Liver (tissue), 3 donors: ENCODE measurements at regions not wholly inside any gene's neighbourhood (a gene's known extent, or its start where the extent isn't known, plus 50 kb on each side); places are given as distances from the start of the nearest gene placed in this dataset.

Source experiments
- CTCF ChIP-seq: fragments of 150-350 bp; IDR thresholded peaks from 2 replicates; pipeline ENCODE4 v1.5.1; 2017; ENCODE audit warnings: improper control_type of control experiment, low read depth, low read length; ENCODE audit not compliant: missing input control
- GABPA ChIP-seq, 2 donors: IDR thresholded peaks in 1 of 2; conservative IDR thresholded peaks in 1 of 2; 2 replicates each; pipeline ENCODE4 v1.6.1; 2016; ENCODE audit warnings: antibody characterized with exemption in 2 of 2, mild to moderate bottlenecking in 1 of 2, moderate library complexity in 1 of 2
- MAX ChIP-seq: IDR thresholded peaks from 2 replicates; pipeline ENCODE4 v1.6.1; 2016; ENCODE audit warnings: antibody characterized with exemption
- REST ChIP-seq: IDR thresholded peaks from 2 replicates; pipeline ENCODE4 v1.6.1; 2016; ENCODE audit warnings: antibody characterized with exemption, mild to moderate bottlenecking
- TAF1 ChIP-seq: conservative IDR thresholded peaks from 2 replicates; pipeline ENCODE4 v1.6.1; 2016; ENCODE audit warnings: antibody characterized with exemption, mild to moderate bottlenecking
- donor health status: healthy.
- donor health status: healthy.

DNA sequence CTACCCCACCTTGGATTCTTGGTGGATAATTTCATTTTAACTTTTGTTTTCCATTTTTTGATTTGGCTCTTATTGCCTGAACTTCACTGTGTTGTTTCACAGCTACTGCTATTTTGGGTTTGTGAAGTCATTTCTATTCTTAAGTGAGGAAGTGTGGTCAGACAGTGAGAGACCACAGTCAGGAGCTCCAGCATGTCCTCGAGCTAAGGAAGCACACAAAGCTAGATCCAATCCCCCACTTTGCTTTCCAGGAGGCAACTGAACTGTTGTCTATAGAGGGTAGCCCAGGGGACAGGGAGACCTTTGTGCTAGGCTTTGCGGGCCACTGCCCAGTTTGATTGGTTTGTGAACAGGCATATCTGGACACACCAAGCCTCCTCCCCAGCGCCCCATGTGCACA lies 251.8 kb upstream of the KIRREL3 start:
- TF ChIP-seq CTCF (no peak), TAF1 (no peak), MAX (no peak), REST (no peak), GABPA (IDR thresholded peaks at IDR 0.05 in 1 of 2, conservative IDR thresholded peaks at IDR 0.05 in 1 of 2) (no peak)
